Mucosa of gallbladder (tissue), 1 donor: ENCODE measurements at regions not wholly inside any gene's neighbourhood (a gene's known extent, or its start where the extent isn't known, plus 50 kb on each side); places are given as distances from the start of the nearest gene placed in this dataset.
A peak's percentile ranks its signal among the peaks of the same experiment; 100 is the strongest.

Experiments
- DNase-seq: peaks from one replicate; pipeline ENCODE4 v3.0.0-alpha.2; 2020; ENCODE audit warnings: low spot score
- donor health status: DM: no; HTN: no; CAD: no.

GRCh38 chr11:15770798-15771414 lies 585.4 kb downstream of the SOX6 start:
- no peak for DNase-seq

GRCh38 chr11:15772547-15772946 lies 583.8 kb downstream of the SOX6 start:
- no peak for DNase-seq

GRCh38 chr11:15772981-15773380 lies 583.4 kb downstream of the SOX6 start:
- no peak for DNase-seq

GRCh38 chr11:15773476-15774387 lies 582.6 kb downstream of the SOX6 start:
- DNase-seq, result no peak

DNA sequence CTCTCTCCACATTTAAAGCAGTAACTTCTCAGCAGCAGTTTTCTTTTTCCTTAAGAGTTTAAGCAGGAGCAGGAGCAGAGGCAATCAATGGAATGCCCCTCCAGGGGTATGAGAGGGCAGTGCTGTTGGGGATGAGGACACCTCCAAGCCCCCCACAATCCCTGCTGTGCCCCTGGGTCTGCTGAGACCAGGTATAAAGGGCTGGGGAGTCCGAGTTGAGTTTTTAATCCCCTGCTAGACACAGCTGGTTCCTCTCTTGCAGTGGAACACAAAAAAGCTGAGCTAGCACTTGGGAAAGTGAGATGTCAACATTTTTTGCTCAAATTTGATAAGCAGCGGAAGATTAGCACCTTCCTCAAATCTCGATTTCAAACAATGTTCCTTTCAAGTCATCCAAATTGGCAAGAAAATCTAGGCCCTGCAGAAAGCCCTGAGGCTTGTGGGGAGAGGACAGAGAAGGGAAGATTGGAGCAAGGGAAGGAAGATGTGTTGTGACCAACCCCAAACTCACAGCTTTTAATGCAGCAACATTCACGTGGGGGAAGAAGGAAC lies 581.9 kb downstream of the SOX6 start:
- no peak for DNase-seq

- no peak for DNase-seq
Measured at GRCh38 chr11:15775015-15775541, 581.3 kb downstream of the SOX6 start.

DNA sequence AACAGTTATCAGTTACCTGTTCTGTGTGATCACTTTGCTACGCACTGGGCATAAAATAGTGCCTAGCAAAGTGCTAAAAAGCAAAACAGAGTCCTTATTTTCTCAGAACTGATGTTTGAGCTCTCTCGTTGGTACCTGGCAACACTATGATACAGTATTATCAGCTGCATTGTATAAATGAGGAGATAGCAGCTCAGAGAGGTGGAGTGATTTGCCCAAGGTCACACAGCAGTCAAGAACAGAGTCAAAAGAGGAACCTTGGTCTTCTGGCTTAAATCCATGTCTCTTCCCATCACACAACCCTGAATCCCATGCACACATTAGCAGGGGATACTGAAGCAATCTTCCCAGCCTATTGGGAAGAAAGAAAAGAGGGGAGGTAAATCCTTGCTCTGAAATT lies 580.5 kb downstream of the SOX6 start:
- DNase-seq, result no peak

DNA sequence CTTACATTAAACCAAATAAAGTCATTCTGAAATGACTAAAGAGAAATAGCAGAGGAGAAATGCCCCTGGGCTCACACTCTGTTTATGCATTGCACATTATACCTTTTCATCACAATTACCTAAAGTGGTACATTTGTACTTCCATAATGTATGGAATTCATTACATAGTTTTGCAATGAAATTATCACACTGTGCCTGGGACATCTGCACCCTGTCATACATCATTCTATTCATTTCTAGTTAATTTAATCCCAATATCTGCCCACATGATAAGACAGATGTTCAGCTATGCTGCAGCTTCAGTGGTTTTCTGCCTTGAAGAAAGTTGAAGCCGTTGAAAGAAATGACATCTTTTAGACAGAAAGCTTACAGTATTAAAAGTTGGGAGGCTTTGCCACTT lies 580.0 kb downstream of the SOX6 start:
- DNase-seq, result no peak

- no peak for DNase-seq
Measured at GRCh38 chr11:15779518-15779917, 576.8 kb downstream of the SOX6 start.

DNA sequence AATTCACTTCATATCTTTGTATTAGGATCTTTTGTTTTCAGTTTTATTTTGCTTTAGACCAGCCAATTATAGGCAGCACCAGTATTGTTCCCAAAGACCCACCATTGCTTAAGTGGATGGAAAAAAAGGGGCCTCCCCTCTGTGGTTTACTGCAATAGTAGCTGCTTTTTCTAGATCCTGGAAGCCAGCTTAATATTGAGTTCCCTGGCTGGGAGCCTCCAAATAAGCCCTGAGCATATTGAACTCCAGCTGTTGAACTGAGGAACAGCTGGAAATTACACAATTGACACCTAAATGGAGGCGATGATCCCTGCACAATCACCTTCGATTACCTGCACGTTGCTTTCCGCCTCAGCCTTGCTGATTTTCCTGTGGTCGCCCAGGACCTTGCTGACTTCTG lies 576.0 kb downstream of the SOX6 start:
- no peak for DNase-seq

GRCh38 chr11:15780837-15781236 lies 575.5 kb downstream of the SOX6 start:
- DNase-seq, result no peak

GRCh38 chr11:15783619-15784018 lies 572.7 kb downstream of the SOX6 start:
- no peak for DNase-seq

DNA sequence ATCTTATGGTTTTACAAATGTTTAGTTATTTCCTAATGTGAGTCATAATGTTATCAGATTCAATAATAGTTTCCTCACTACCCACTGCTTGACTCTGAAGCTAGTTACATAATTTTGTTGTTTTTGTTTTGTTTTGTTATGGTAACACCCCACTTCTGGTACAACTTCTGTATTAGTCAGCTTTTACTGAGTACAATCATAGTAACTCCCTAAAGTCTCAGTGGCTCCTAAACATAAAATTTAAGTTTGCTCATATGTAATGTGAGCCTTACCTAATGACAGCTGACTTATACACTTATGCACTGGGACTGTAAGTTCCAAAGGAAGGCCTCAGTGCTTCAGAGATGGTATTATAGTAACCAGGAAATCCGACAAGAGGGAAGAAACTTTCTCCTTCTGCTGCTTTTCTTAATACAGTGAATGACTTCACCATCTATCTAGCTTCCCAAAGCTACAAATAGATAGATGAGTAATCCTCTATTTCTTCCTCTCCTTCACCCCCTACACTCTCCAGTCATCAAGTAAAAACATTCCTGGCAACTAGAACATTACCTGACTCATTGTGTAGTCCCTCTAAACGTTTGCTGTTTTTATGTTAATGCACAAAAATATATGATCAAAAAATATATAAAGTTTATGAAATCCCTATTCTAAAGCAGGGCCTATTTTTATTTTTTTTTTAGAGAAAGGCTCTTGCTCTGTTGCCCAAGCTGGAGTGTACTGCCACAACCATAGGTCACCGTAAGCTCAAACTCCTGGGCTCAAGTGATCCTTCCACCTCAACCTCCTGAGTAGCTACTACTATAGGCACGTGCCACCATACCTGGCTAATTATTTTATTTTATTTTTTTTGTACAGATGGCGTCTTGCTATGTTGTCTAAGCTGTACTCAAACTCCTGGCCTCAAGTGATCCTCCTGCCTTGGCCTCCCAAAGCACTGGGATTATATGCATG lies 563.0 kb downstream of the SOX6 start:
- no peak for DNase-seq

- no peak for DNase-seq
Measured at GRCh38 chr11:15794361-15795150, 561.8 kb downstream of the SOX6 start.

GRCh38 chr11:15795378-15795777 lies 561.0 kb downstream of the SOX6 start:
- no peak for DNase-seq

GRCh38 chr11:15800111-15800800 lies 556.1 kb downstream of the SOX6 start:
- DNase-seq, result peak; percentile 40

GRCh38 chr11:15801126-15801525 lies 555.2 kb downstream of the SOX6 start:
- DNase-seq, result no peak

DNA sequence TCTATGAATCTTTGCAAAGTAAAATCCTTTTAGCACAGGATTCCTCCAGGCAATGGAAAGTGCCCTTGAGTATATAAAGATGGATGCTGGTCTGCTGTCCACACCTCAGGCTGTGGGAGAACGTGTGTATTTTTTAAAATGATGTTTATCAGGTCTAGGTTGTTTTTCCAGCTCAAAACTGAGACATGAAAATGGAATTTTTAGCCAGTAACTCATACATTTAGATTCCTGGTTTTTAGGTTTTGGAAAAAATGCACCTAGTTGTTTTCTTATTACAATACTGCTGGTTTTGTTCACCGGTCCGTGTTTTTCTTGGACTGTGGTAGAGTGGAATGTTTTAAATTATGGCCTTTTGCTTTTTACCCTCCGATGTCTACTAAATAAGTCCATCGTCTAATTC lies 554.7 kb downstream of the SOX6 start:
- DNase-seq, result no peak

DNA sequence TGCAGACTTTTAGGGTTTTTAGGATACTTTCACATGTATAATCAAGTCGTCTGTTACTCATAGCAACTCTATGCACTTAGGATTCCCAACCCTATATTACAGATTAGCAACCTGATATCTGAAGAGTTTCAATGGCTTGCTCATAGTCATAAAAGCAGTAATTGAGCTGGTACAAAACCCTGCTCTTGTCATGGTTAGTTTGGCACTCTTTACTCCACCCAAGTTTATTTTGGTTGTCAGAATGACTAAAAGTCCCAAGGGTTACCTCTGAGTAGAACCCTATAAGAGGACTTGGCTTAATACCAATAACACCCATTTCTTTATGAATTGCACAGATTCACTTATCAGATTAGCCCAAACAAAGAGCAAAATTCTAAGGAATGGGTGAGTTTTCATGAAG lies 550.6 kb downstream of the SOX6 start:
- DNase-seq, result no peak

DNA sequence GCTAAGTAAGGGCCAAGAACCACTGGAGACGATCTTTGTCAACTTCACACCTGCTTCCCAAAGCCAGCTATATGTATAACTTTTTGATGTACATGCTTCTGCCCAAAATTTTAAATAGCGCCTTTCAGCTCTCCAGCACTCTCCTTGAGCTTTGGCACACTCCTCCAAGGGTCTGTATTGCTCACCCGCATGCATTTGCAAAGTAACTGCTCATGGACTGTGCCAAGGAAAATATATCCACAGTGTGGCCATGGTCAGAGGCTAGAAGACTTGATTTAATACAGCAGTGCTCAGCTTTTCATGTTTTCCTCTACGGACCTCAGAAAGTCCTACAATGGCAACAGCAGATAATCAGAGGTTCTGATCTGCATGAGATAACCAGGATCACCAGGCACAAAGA lies 550.1 kb downstream of the SOX6 start:
- no peak for DNase-seq
